ENCODE measurements at regions not wholly inside any gene's neighbourhood (a gene's known extent, or its start where the extent isn't known, plus 50 kb on each side); places are given as distances from the start of the nearest gene placed in this dataset.

DNA sequence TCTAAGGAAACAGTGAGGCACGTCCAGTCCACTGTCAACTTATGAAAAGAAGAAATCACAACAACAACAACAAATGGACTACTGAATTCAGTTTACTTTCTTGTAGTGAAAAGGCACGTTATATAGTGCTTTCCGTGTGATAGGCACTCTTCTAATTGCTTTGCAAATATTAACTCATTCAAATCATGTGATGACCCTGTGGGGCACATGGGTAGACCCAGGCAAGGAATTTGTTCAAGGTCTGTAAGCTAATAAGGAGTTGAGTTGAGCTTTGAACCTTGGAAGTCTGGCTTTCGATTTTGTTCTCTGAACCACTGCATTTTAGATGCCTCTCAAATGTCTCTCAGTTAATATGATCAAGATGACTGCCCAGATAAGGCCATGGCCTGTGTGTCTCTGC is 295.1 kb upstream of the RBFOX1 start:
- TF ChIP-seq POLR2A (IDR thresholded peaks at IDR 0.05) (no peak), POLR2AphosphoS5 (IDR thresholded peaks at IDR 0.05) (no peak)
- TF ChIP-seq, protein P1, sequence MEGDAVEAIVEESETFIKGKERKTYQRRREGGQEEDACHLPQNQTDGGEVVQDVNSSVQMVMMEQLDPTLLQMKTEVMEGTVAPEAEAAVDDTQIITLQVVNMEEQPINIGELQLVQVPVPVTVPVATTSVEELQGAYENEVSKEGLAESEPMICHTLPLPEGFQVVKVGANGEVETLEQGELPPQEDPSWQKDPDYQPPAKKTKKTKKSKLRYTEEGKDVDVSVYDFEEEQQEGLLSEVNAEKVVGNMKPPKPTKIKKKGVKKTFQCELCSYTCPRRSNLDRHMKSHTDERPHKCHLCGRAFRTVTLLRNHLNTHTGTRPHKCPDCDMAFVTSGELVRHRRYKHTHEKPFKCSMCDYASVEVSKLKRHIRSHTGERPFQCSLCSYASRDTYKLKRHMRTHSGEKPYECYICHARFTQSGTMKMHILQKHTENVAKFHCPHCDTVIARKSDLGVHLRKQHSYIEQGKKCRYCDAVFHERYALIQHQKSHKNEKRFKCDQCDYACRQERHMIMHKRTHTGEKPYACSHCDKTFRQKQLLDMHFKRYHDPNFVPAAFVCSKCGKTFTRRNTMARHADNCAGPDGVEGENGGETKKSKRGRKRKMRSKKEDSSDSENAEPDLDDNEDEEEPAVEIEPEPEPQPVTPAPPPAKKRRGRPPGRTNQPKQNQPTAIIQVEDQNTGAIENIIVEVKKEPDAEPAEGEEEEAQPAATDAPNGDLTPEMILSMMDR (IDR thresholded peaks at IDR 0.05 in 8 of 11, conservative IDR thresholded peaks at IDR 0.05 in 3 of 11): no peak
- 67 to 77% (median 77%) methylated on average over 4 of the region's 4 CpGs for WGBS, 5 donors
- H3K4me1 ChIP-seq: no peaks in the 10 kb centered on the region
- peaks cover 0 to 20% (median 2%) of the 10 kb centered on the region in 8 donors for H3K9me3 ChIP-seq
- H3K27me3 ChIP-seq (replicated peaks in 1 of 7): no peaks in the 10 kb centered on the region
- H3K27ac ChIP-seq: no peak overlapping the region
- no peaks in the 10 kb centered on the region for H3K36me3 ChIP-seq
- intact Hi-C loops (cut with DNase I; ENCODE audit: low total_unique reads): no loop called here
- DNase-seq: no peak
- no peak overlapping the region for H3K4me3 ChIP-seq

DNA sequence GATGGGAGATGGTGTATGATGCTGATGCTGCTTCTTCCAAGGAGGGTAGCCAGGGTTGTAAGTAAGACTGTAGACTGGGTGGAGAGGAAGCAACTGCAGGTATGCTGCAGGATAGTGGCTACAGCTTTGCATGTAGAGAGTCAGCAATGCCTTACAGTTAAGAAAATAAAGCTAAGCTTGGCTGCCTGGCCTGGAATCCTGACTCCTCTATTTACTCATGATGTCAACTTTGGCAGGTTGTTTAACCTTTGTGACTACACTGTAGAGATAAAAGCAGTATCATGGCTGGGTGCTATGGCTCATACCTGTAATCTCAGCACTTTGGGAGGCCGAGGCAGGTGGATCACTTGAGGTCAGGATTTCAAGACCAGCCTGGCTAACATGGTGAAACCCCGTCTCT is 301.6 kb upstream of the RBFOX1 start:
- Histone ChIP-seq H3K27me3 (replicated peaks in 1 of 7) (no peaks in the 10 kb centered on the region), H3K36me3 (no peaks in the 10 kb centered on the region), H3K4me1 (no peaks in the 10 kb centered on the region), H3K4me3 (no peak overlapping the region), H3K9me3 (peaks cover 0 to 44% (median 9%) of the 10 kb centered on the region in 8 donors), H3K27ac (no peak overlapping the region)
- DNase-seq: no peak
- intact Hi-C loops (cut with DNase I; ENCODE audit: low total_unique reads): no loop called here
- WGBS, 5 donors: 50 to 77% (median 67%) methylated on average over 1 to 2 of the region's 2 CpGs
- no peak for TF ChIP-seq POLR2A (IDR thresholded peaks at IDR 0.05)
- TF ChIP-seq, protein P1 (IDR thresholded peaks at IDR 0.05 in 8 of 11, conservative IDR thresholded peaks at IDR 0.05 in 3 of 11): no peak
- no peak for TF ChIP-seq POLR2AphosphoS5 (IDR thresholded peaks at IDR 0.05)

DNA sequence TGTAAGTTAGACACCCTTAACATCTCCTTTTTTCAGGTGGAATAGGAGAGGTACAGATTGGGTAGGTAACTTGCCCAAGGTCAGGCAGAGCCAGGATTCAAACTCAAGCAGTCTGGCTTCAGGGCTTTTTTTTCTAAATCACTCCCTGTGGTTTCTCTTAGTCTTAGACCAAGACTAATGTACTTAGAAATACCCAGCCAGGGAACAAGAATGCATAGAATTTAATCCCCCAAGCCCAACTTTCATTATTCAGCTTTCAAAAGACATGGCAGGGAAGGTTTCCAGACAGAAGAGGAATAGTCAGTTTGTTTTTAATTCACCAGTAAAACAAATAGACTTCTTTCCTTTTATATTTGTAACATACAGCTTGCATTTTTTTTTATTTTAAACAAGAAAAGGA is 305.2 kb upstream of the RBFOX1 start:
- no peaks in the 10 kb centered on the region for H3K27me3 ChIP-seq (replicated peaks in 1 of 7)
- H3K4me3 ChIP-seq: no peak overlapping the region
- H3K9me3 ChIP-seq: peaks cover 0 to 23% (median 8%) of the 10 kb centered on the region in 8 donors
- no peaks in the 10 kb centered on the region for H3K4me1 ChIP-seq
- TF ChIP-seq POLR2A (IDR thresholded peaks at IDR 0.05) (no peak), POLR2AphosphoS5 (IDR thresholded peaks at IDR 0.05) (no peak)
- TF ChIP-seq, protein P1 (IDR thresholded peaks at IDR 0.05 in 8 of 11, conservative IDR thresholded peaks at IDR 0.05 in 3 of 11): no peak
- intact Hi-C loops (cut with DNase I; ENCODE audit: low total_unique reads): no loop called here
- H3K27ac ChIP-seq: no peak overlapping the region
- no peaks in the 10 kb centered on the region for H3K36me3 ChIP-seq
- DNase-seq: no peak

DNA sequence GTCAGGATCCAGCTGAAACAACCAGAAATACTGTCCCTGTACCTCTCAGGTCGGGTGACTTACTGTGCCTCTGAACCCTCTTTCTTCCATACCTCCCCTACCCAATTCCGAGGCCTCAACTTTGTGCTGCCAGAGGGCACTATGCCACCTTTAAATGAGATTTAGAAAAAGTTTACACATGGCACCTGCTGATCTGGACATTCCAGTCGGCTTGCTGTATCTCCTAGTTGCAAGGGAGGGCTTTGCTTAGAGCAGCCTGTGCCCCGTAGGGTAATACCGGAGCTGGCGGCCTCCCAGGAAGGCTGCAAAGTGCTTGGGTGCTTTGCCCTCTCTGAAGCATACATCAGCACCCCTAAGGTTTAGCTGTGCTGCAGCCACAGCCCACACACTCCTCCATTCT is 306.0 kb upstream of the RBFOX1 start:
- intact Hi-C loops (cut with DNase I; ENCODE audit: low total_unique reads): no loop called here

More for the DNA sequence above, 306.0 kb upstream of the RBFOX1 start:
- peaks cover 0 to 22% (median 6%) of the 10 kb centered on the region in 8 donors for H3K9me3 ChIP-seq
- H3K36me3 ChIP-seq: no peaks in the 10 kb centered on the region
- H3K4me1 ChIP-seq: no peaks in the 10 kb centered on the region
- TF ChIP-seq POLR2A (IDR thresholded peaks at IDR 0.05) (no peak), POLR2AphosphoS5 (IDR thresholded peaks at IDR 0.05) (no peak)
- TF ChIP-seq, protein P1 (IDR thresholded peaks at IDR 0.05 in 8 of 11, conservative IDR thresholded peaks at IDR 0.05 in 3 of 11): no peak
- WGBS, 5 donors: 62 to 79% (median 73%) methylated on average over 6 of the region's 6 CpGs
- no peak for DNase-seq
- no peak overlapping the region for H3K27ac ChIP-seq
- H3K4me3 ChIP-seq: no peak overlapping the region
- H3K27me3 ChIP-seq (replicated peaks in 1 of 7): no peaks in the 10 kb centered on the region
